H1 (cell line): ENCODE measurements at regions not wholly inside any gene's neighbourhood (a gene's known extent, or its start where the extent isn't known, plus 50 kb on each side); places are given as distances from the start of the nearest gene placed in this dataset.

Source experiments
- SIN3A ChIP-seq, 2 experiments: IDR thresholded peaks in 1 of 2; conservative IDR thresholded peaks in 1 of 2; 2 replicates each; pipeline ENCODE4 v1.6.1; 2011 to 2012; ENCODE audit warnings: low read length in 2 of 2, improper control_type of control experiment in 1 of 2, low read depth in 1 of 2, mild to moderate bottlenecking in 1 of 2

GRCh38 chr10:3478153-3478552 is 305.6 kb upstream of the PITRM1 start (continued):
- TF ChIP-seq SIN3A (conservative IDR thresholded peaks at IDR 0.05 in 1 of 2, IDR thresholded peaks at IDR 0.05 in 1 of 2; ENCODE audit: low read depth in 1 of 2, low read length in 2 of 2), result no peak
- TF ChIP-seq, all 59 proteins: peak for 0
